Coronary artery (tissue), 2 donors: ENCODE measurements at regions not wholly inside any gene's neighbourhood (a gene's known extent, or its start where the extent isn't known, plus 50 kb on each side); places are given as distances from the start of the nearest gene placed in this dataset.
"Not testable (repeated sequence)": the region's sequence is repeated elsewhere in the genome, so short reads cannot be mapped to it uniquely, and the experiment has no call there.

Source experiments
- DNase-seq: peaks from one replicate; pipeline ENCODE4 v3.0.0-alpha.2; 2017; ENCODE audit warnings: low spot score
- H3K27ac ChIP-seq, 2 donors: fragments of 200-600 bp; sonication (generic); one replicate each; pipeline ENCODE4 v1.5.1; 2016 to 2019
- H3K4me3 ChIP-seq: fragments of 200-600 bp; sonication (generic); 2 replicates; pipeline ENCODE4 v1.5.1; 2016; ENCODE audit warnings: mild to moderate bottlenecking, moderate library complexity
- CTCF ChIP-seq: fragments of 200-600 bp; sonication (generic); IDR thresholded peaks from one replicate; pipeline ENCODE4 v1.5.1; 2019; ENCODE audit warnings: antibody characterized with exemption

GRCh38 chrX:50996930-50997329 is 86.4 kb downstream of the BMP15 start:
- H3K27ac ChIP-seq = no peak overlapping the region
- no peak for TF ChIP-seq CTCF
- no peak for DNase-seq
- no peak overlapping the region for H3K4me3 ChIP-seq

- DNase-seq, H3K4me3 ChIP-seq: not testable (repeated sequence)
These were observed 89.8 kb downstream of the BMP15 start for GRCh38 chrX:51000384-51000783.

DNA sequence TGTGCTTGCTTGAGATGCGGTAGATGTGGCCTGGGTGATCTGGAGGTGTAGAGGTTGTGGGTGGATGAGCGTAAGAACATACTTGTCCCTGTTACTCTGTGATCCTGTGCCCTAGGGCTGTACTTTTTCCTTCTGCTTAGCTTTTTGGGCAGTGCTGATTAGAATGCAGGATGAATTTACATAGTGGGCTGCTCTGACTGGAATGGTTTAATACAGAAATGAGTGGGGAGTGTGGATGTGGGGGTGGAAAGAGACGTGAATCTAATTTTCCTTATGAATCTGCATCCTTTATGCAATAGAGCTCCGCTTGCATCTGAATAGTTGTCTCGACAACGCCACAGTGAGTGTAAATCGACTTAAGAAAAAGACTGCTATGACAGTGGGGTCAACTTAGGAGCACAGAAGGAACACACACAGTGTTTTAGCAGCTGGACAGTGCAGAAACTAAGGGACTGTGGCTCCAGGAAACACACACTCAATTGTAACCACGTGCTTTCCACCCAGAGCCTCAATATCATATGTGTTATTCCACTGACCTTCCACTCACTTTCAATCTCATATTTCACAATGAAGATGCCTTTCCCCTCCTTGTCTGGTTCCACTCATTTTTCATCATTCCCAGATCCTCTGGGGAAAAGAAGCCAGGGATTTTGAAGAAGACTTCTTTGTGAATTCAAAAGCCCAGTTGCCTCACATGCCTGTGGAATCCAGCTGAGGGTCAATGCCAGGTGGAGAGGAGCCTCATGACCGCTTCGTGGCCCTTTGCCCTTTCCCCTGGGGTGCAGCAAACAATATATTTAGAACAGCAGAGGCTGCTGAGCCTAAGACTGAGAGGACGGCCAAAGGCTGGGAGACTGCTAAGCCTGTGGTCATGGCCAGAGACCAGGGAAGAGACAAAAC is 91.4 kb downstream of the BMP15 start:
- H3K27ac ChIP-seq, DNase-seq, H3K4me3 ChIP-seq: not testable (repeated sequence)

More at GRCh38 chrX:51000384-51000783, 89.8 kb downstream of the BMP15 start:
- not testable (repeated sequence) for H3K27ac ChIP-seq

GRCh38 chrX:51006064-51006463 is 95.5 kb downstream of the BMP15 start:
- Histone ChIP-seq H3K4me3 (no peak overlapping the region), H3K27ac (no peak overlapping the region)
- no peak for TF ChIP-seq CTCF
- no peak for DNase-seq

GRCh38 chrX:51024106-51024696 is 113.7 kb downstream of the BMP15 start:
- no peak for DNase-seq
- Histone ChIP-seq H3K4me3 (no peak overlapping the region), H3K27ac (no peak overlapping the region)
- TF ChIP-seq CTCF = no peak

DNA sequence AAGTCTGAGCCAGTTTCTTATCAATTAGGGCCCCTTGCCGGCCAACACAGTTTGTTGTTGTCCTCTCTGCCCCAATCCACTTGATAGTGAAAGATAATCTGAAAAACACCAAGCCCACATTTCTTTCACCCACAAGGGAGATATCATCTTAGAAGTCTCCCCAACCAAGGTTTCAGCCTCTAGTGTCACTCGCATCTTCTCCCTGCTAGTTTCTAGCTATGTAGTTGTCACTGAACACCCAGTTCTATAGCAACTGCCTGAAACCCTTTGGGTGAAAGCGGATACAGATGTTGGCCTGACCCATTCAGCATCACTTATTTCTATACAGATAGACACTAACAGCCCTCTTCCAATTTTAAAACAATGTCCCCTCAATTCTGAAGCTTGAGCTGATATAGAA is 116.3 kb downstream of the BMP15 start:
- no peak for DNase-seq
- H3K4me3 ChIP-seq = no peak overlapping the region
- TF ChIP-seq CTCF = no peak
- H3K27ac ChIP-seq = no peak overlapping the region

DNA sequence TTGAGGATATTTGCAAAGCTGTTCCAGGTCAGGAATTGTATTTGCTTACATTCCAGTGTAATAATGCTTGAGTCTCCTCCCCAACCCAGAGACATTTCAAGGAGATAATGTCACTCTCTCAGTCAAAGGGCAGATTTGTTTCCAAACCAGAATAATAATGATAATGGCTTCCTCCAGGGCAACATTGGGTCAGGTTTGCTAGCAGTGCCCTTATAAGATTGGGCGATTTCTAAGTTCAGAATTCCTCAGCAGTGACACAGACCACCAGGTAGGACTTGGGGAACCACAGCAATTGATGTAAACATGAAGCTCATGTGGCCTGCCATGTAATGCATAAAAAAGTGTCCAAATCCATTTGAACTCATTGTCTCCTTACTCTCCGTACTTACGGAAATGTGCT is 125.2 kb downstream of the BMP15 start:
- no peak overlapping the region for H3K4me3 ChIP-seq
- TF ChIP-seq CTCF = no peak
- no peak for DNase-seq
- H3K27ac ChIP-seq = no peak overlapping the region

GRCh38 chrX:51047950-51048349 is 137.4 kb downstream of the BMP15 start:
- H3K27ac ChIP-seq = no peak overlapping the region
- no peak for TF ChIP-seq CTCF
- no peak for DNase-seq
- no peak overlapping the region for H3K4me3 ChIP-seq
